Left ventricle myocardium inferior (tissue), 1 donor: ENCODE measurements at regions not wholly inside any gene's neighbourhood (a gene's known extent, or its start where the extent isn't known, plus 50 kb on each side); places are given as distances from the start of the nearest gene placed in this dataset.

ENCODE experiments used
- DNase-seq: peaks from one replicate; pipeline ENCODE4 v3.0.0-alpha.2; 2020
- H3K27ac ChIP-seq: fragments of 200-600 bp; replicated peaks from 2 replicates; pipeline ENCODE4 v1.8.0; 2021
- H3K27me3 ChIP-seq: fragments of 200-600 bp; 2 replicates; pipeline ENCODE4 v1.8.0; 2021; ENCODE audit warnings: low read depth
- H3K36me3 ChIP-seq: fragments of 200-600 bp; 2 replicates; pipeline ENCODE4 v1.8.0; 2021
- H3K4me1 ChIP-seq: fragments of 200-600 bp; 2 replicates; pipeline ENCODE4 v1.8.0; 2021
- H3K4me3 ChIP-seq: fragments of 200-600 bp; 2 replicates; pipeline ENCODE4 v1.8.0; 2021; ENCODE audit warnings: mild to moderate bottlenecking, moderate library complexity
- H3K9me3 ChIP-seq: fragments of 200-600 bp; replicated peaks from 2 replicates; pipeline ENCODE4 v1.8.0; 2021
- intact Hi-C: fragments of 100-400 bp; cut with micrococcal nuclease; formaldehyde crosslinking; loops from one replicate; pipeline ENCODE4 v1.11.0; 2022
- TF ChIP-seq, protein P1 (sequence below): fragments of 200-600 bp; IDR thresholded peaks from 2 replicates; pipeline ENCODE4 v1.8.0; 2021; ENCODE audit warnings: antibody characterized with exemption, mild to moderate bottlenecking, borderline replicate concordance
- donor health status: DM: no; HTN: yes; CAD: no; lungs with severe emphysema.

DNA sequence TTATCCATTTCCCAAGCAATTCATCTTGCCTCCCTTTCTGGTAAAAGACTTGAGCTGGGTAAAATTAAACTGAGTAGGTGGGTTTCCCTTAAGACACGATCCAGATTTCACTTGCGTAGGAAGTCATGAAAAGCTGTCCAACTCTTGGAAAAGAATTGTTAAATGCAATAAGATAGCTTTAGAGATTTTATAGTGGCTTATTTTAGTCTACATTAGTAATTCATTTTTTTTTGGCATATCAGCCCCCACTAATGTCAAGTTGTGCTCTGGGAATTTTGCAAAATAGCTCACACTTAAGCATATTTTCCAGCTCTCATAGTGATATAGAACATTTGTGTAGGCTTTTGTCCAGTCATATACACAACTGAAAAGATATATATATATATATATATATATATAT lies 344.7 kb upstream of the FIGN start:
- no peaks in the 10 kb centered on the region for H3K4me1 ChIP-seq
- DNase-seq, result no peak
- no peak overlapping the region for H3K27ac ChIP-seq
- no peaks in the 10 kb centered on the region for H3K36me3 ChIP-seq
- H3K9me3 ChIP-seq, result peaks cover 6% of the 10 kb centered on the region
- TF ChIP-seq, protein P1, sequence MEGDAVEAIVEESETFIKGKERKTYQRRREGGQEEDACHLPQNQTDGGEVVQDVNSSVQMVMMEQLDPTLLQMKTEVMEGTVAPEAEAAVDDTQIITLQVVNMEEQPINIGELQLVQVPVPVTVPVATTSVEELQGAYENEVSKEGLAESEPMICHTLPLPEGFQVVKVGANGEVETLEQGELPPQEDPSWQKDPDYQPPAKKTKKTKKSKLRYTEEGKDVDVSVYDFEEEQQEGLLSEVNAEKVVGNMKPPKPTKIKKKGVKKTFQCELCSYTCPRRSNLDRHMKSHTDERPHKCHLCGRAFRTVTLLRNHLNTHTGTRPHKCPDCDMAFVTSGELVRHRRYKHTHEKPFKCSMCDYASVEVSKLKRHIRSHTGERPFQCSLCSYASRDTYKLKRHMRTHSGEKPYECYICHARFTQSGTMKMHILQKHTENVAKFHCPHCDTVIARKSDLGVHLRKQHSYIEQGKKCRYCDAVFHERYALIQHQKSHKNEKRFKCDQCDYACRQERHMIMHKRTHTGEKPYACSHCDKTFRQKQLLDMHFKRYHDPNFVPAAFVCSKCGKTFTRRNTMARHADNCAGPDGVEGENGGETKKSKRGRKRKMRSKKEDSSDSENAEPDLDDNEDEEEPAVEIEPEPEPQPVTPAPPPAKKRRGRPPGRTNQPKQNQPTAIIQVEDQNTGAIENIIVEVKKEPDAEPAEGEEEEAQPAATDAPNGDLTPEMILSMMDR, result no peak
- no peak overlapping the region for H3K4me3 ChIP-seq
- intact Hi-C loops, result no loop called here
- no peaks in the 10 kb centered on the region for H3K27me3 ChIP-seq

DNA sequence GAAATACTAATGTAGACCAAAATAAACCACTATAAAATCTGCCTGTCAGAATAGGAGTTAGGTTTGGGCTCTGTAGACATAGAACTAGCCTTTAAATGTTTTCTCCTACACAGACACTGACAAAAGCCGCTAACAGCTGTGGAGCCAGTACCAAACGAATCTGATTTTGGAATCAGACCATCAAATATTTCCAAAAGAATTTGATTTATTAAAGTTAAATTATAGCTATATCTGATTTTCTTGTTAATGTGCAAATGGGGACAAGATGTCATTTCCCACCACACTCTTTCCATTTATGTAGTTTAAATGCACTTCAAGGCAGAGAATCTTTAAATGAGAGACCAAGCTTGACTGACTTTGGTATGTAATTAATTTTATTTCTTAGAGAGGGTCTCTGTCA lies 343.4 kb upstream of the FIGN start:
- Histone ChIP-seq H3K36me3 (no peaks in the 10 kb centered on the region), H3K27ac (no peak overlapping the region), H3K4me1 (no peaks in the 10 kb centered on the region), H3K9me3 (peaks cover 6% of the 10 kb centered on the region), H3K27me3 (no peaks in the 10 kb centered on the region), H3K4me3 (no peak overlapping the region)
- intact Hi-C loops, result no loop called here
- DNase-seq, result no peak
- TF ChIP-seq, protein P1, result no peak

DNA sequence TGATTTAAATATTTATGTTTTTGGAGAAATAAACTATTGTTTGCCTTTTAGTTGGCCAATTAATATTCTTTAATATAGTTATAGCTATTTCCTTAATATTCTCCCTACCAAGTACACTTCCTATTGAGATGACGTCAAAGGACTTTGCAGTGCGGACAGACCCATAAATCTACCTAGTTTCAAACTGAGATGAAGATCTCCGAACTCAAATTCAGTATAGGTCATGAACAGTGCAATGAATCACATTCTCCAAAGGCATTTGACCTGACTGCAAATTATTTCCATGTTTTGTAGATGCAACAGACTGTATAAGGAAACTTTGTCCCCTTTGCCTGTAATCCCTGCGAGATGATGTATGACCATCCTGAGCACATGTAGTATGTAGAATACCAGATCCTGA lies 342.6 kb upstream of the FIGN start:
- DNase-seq, result no peak
- H3K9me3 ChIP-seq, result peaks cover 6% of the 10 kb centered on the region
- no peak overlapping the region for H3K4me3 ChIP-seq
- no peaks in the 10 kb centered on the region for H3K27me3 ChIP-seq
- TF ChIP-seq, protein P1, result no peak
- intact Hi-C loops, result no loop called here
- H3K27ac ChIP-seq, result no peak overlapping the region
- H3K4me1 ChIP-seq, result no peaks in the 10 kb centered on the region
- no peaks in the 10 kb centered on the region for H3K36me3 ChIP-seq

DNA sequence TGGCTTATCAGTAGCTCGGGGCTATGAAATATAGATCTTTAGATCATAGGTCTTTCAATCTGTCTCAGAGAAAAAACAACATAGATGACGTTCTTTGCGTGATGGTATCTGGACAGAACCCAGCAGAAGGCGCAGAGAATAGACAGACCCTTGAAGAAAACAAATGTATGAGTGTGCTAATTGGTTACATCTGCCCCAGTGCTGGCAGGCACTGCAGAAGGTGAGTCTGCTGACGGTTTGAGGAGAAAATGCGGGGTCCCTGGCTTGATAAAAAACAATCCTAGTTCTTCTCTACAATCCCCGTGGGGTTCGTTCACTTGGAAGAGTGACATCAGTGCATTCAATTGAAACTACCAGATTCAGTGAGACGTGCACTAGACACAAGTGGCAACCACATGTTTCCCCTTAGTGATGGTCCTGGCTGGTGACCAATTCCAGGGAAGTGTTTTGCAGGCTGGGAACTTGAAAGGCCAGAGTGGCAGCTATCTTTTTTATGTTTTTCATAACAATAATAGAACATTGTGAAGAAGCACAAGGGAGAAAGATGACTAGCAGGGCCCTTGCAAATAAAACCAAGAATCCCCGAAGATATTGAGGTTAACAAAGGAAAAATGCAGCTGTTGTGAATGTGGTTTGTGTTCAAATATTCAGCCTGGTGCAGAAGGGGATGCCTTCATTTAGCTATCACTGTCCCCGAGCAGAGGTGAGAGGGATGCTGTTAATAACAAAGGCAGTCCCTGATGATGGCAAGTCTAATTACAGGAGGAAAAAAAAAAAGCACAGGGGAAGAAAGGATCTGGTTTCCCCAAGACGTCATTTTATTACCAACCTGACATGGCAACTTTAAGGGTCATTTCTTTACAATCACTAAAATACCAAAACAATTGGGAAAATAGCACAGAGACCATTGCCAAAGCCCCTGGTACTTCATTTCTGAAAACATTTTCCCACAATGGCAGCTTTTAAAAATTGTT lies 337.6 kb upstream of the FIGN start:
- peaks cover 6% of the 10 kb centered on the region for H3K9me3 ChIP-seq
- H3K27ac ChIP-seq, result no peak overlapping the region
- H3K36me3 ChIP-seq, result no peaks in the 10 kb centered on the region
- no peak overlapping the region for H3K4me3 ChIP-seq
- no peaks in the 10 kb centered on the region for H3K4me1 ChIP-seq
- DNase-seq, result no peak
- H3K27me3 ChIP-seq, result no peaks in the 10 kb centered on the region
- intact Hi-C loops, result no loop called here
- TF ChIP-seq, protein P1, result no peak

DNA sequence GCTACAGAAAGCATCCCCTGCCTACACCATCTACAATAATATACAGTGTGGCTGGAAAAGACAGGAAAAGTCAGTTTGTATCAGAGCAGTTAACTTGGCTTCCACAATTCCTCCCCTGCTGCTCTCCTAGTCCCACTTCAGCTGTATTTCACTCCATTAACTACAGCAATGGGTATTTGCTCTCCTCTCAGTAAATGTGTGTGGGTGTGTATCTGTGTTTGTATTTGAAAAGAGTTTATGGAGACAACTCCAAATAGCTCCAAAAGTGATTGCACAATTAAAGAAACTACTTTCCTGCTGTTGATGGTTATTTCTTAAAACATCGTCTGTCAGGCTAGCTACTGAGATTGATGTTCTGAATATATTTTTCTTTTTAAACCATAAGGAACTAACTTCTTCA lies 333.7 kb upstream of the FIGN start:
- no peaks in the 10 kb centered on the region for H3K27me3 ChIP-seq
- no peak for DNase-seq
- H3K4me1 ChIP-seq, result no peaks in the 10 kb centered on the region
- H3K9me3 ChIP-seq, result no peaks in the 10 kb centered on the region
- no peak overlapping the region for H3K27ac ChIP-seq
- TF ChIP-seq, protein P1, result no peak
- H3K36me3 ChIP-seq, result no peaks in the 10 kb centered on the region
- no peak overlapping the region for H3K4me3 ChIP-seq
- intact Hi-C loops, result loop anchor here (10.0 kb wide), 1 partner anchor 725 kb away; no protein-coding TSS in a partner anchor
